ENCODE measurements at regions not wholly inside any gene's neighbourhood (a gene's known extent, or its start where the extent isn't known, plus 50 kb on each side); places are given as distances from the start of the nearest gene placed in this dataset.

DNA sequence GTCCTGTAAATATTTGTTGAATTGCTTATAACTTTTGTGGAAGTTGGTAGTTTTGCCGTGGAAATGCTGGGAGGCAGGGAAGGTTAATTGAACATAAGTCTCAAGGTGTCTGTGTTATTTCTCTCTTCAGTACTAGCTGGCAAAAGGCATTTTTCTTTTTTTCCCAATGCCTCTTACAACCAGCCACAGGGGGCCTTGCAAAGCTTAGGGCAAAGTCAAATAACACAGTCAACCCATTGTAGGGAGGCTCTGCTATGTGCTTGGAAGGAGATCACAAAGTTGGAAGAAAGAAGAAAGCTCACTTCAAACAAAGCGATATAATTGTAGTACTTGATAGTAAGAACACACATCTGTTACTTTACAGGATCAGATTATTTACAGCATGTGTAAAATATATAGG is 802.6 kb downstream of the PDHA2 start:
- TF ChIP-seq NFIC (IDR thresholded peaks at IDR 0.05) (no peak), EGR1 (IDR thresholded peaks at IDR 0.05) (no peak), EP300 (IDR thresholded peaks at IDR 0.05; ENCODE audit: borderline replicate concordance) (no peak), YY1 (IDR thresholded peaks at IDR 0.05; ENCODE audit: low read depth) (no peak), REST (IDR thresholded peaks at IDR 0.05; ENCODE audit: low read depth) (no peak), TAF1 (IDR thresholded peaks at IDR 0.05; ENCODE audit: low read depth) (no peak), CREB1 (IDR thresholded peaks at IDR 0.05; ENCODE audit: low read depth) (no peak), ZBTB7A (IDR thresholded peaks at IDR 0.05; ENCODE audit: low read depth) (no peak), TCF12 (IDR thresholded peaks at IDR 0.05; ENCODE audit: low read depth) (no peak), CEBPB (IDR thresholded peaks at IDR 0.05) (no peak)
- TF ChIP-seq, protein P1, sequence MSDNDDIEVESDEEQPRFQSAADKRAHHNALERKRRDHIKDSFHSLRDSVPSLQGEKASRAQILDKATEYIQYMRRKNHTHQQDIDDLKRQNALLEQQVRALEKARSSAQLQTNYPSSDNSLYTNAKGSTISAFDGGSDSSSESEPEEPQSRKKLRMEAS (IDR thresholded peaks at IDR 0.05) = no peak
- TF ChIP-seq, protein P2, sequence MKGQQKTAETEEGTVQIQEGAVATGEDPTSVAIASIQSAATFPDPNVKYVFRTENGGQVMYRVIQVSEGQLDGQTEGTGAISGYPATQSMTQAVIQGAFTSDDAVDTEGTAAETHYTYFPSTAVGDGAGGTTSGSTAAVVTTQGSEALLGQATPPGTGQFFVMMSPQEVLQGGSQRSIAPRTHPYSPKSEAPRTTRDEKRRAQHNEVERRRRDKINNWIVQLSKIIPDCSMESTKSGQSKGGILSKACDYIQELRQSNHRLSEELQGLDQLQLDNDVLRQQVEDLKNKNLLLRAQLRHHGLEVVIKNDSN (IDR thresholded peaks at IDR 0.05) = no peak

Measured in Ishikawa (cell line).